ENCODE measurements at regions not wholly inside any gene's neighbourhood (a gene's known extent, or its start where the extent isn't known, plus 50 kb on each side); places are given as distances from the start of the nearest gene placed in this dataset.
"Not testable (repeated sequence)": the region's sequence is repeated elsewhere in the genome, so short reads cannot be mapped to it uniquely, and the experiment has no call there.

GRCh38 chr5:68053202-68053601, 162.4 kb upstream of the PIK3R1 start:
- Histone ChIP-seq H3K9me2 (replicated peaks; ENCODE audit: insufficient read depth, low read length) (no peaks in the 10 kb centered on the region), H3K9me3 (ENCODE audit: low read length) (0 out of 2 replicates have a peak, but pooled peaks cover 4% of the 10 kb centered on the region), H3K9ac (ENCODE audit: low read length) (no peak overlapping the region), H2AFZ (ENCODE audit: low read length) (no peak overlapping the region), H3K36me3 (ENCODE audit: insufficient read depth, low read length) (no peaks in the 10 kb centered on the region), H3K4me3 (ENCODE audit: low read length) (no peak overlapping the region), H3K4me2 (ENCODE audit: low read depth, low read length, poor library complexity, severe bottlenecking) (no peak overlapping the region), H3K79me2 (ENCODE audit: low read length) (no peaks in the 10 kb centered on the region), H4K20me1 (ENCODE audit: insufficient read depth, low read depth, low read length) (no peaks in the 10 kb centered on the region), H3K27ac (ENCODE audit: low read length) (no peak overlapping the region), H3K4me1 (ENCODE audit: low read length) (no peaks in the 10 kb centered on the region), H3K27me3 (ENCODE audit: low read length) (no peaks in the 10 kb centered on the region)
- no peak for DNase-seq

GRCh38 chr5:68049053-68049713, 166.4 kb upstream of the PIK3R1 start:
- Histone ChIP-seq H3K79me2 (ENCODE audit: low read length) (no peaks in the 10 kb centered on the region), H3K36me3 (ENCODE audit: insufficient read depth, low read length) (no peaks in the 10 kb centered on the region), H3K4me3 (ENCODE audit: low read length) (no peak overlapping the region)

GRCh38 chr5:68048516-68048915, 167.0 kb upstream of the PIK3R1 start:
- Histone ChIP-seq H3K79me2 (ENCODE audit: low read length) (no peaks in the 10 kb centered on the region), H3K9me2 (replicated peaks; ENCODE audit: insufficient read depth, low read length) (no peaks in the 10 kb centered on the region), H3K27me3 (ENCODE audit: low read length) (no peaks in the 10 kb centered on the region), H4K20me1 (ENCODE audit: insufficient read depth, low read depth, low read length) (no peaks in the 10 kb centered on the region), H3K4me1 (ENCODE audit: low read length) (no peaks in the 10 kb centered on the region), H3K36me3 (ENCODE audit: insufficient read depth, low read length) (no peaks in the 10 kb centered on the region), H2AFZ (ENCODE audit: low read length) (no peak overlapping the region), H3K27ac (ENCODE audit: low read length) (no peak overlapping the region), H3K9me3 (ENCODE audit: low read length) (0 out of 2 replicates have a peak, but pooled peaks cover 4% of the 10 kb centered on the region), H3K9ac (ENCODE audit: low read length) (no peak overlapping the region), H3K4me2 (ENCODE audit: low read depth, low read length, poor library complexity, severe bottlenecking) (no peak overlapping the region), H3K4me3 (ENCODE audit: low read length) (no peak overlapping the region)
- no peak for DNase-seq

More at GRCh38 chr5:68049053-68049713, 166.4 kb upstream of the PIK3R1 start:
- Histone ChIP-seq H3K4me1 (ENCODE audit: low read length) (no peaks in the 10 kb centered on the region), H3K9me3 (ENCODE audit: low read length) (0 out of 2 replicates have a peak, but pooled peaks cover 4% of the 10 kb centered on the region), H4K20me1 (ENCODE audit: insufficient read depth, low read depth, low read length) (no peaks in the 10 kb centered on the region), H2AFZ (ENCODE audit: low read length) (no peak overlapping the region), H3K27ac (ENCODE audit: low read length) (no peak overlapping the region), H3K9ac (ENCODE audit: low read length) (no peak overlapping the region), H3K9me2 (replicated peaks; ENCODE audit: insufficient read depth, low read length) (no peaks in the 10 kb centered on the region), H3K27me3 (ENCODE audit: low read length) (no peaks in the 10 kb centered on the region), H3K4me2 (ENCODE audit: low read depth, low read length, poor library complexity, severe bottlenecking) (no peak overlapping the region)
- no peak for DNase-seq

- not testable (repeated sequence) for DNase-seq; H4K20me1 ChIP-seq (ENCODE audit: insufficient read depth, low read depth, low read length); H3K9me3 ChIP-seq (ENCODE audit: low read length); H3K36me3 ChIP-seq (ENCODE audit: insufficient read depth, low read length); H3K79me2 ChIP-seq (ENCODE audit: low read length); H3K4me3 ChIP-seq (ENCODE audit: low read length); H3K9ac ChIP-seq (ENCODE audit: low read length); H3K27me3 ChIP-seq (ENCODE audit: low read length); H2AFZ ChIP-seq (ENCODE audit: low read length); H3K4me2 ChIP-seq (ENCODE audit: low read depth, low read length, poor library complexity, severe bottlenecking); H3K27ac ChIP-seq (ENCODE audit: low read length); H3K9me2 ChIP-seq (replicated peaks; ENCODE audit: insufficient read depth, low read length); H3K4me1 ChIP-seq (ENCODE audit: low read length)
Measured at GRCh38 chr5:68048054-68048453, 167.5 kb upstream of the PIK3R1 start.

GRCh38 chr5:68047035-68047434, 168.5 kb upstream of the PIK3R1 start:
- H3K79me2 ChIP-seq (ENCODE audit: low read length): no peaks in the 10 kb centered on the region
- H3K9ac ChIP-seq (ENCODE audit: low read length): no peak overlapping the region
- DNase-seq: no peak
- 0 out of 2 replicates have a peak, but pooled peaks cover 4% of the 10 kb centered on the region for H3K9me3 ChIP-seq (ENCODE audit: low read length)
- no peaks in the 10 kb centered on the region for H3K36me3 ChIP-seq (ENCODE audit: insufficient read depth, low read length)
- H3K9me2 ChIP-seq (replicated peaks; ENCODE audit: insufficient read depth, low read length): no peaks in the 10 kb centered on the region
- H3K27me3 ChIP-seq (ENCODE audit: low read length): no peaks in the 10 kb centered on the region
- H3K27ac ChIP-seq (ENCODE audit: low read length): no peak overlapping the region
- no peak overlapping the region for H3K4me2 ChIP-seq (ENCODE audit: low read depth, low read length, poor library complexity, severe bottlenecking)
- no peak overlapping the region for H2AFZ ChIP-seq (ENCODE audit: low read length)
- no peak overlapping the region for H3K4me3 ChIP-seq (ENCODE audit: low read length)
- no peaks in the 10 kb centered on the region for H3K4me1 ChIP-seq (ENCODE audit: low read length)
- no peaks in the 10 kb centered on the region for H4K20me1 ChIP-seq (ENCODE audit: insufficient read depth, low read depth, low read length)

GRCh38 chr5:68046445-68046844, 169.1 kb upstream of the PIK3R1 start:
- no peak for DNase-seq
- no peaks in the 10 kb centered on the region for H4K20me1 ChIP-seq (ENCODE audit: insufficient read depth, low read depth, low read length)
- H3K36me3 ChIP-seq (ENCODE audit: insufficient read depth, low read length): no peaks in the 10 kb centered on the region
- no peak overlapping the region for H3K4me3 ChIP-seq (ENCODE audit: low read length)
- H3K9me2 ChIP-seq (replicated peaks; ENCODE audit: insufficient read depth, low read length): no peaks in the 10 kb centered on the region
- H3K4me2 ChIP-seq (ENCODE audit: low read depth, low read length, poor library complexity, severe bottlenecking): no peak overlapping the region
- H2AFZ ChIP-seq (ENCODE audit: low read length): no peak overlapping the region
- H3K27me3 ChIP-seq (ENCODE audit: low read length): no peaks in the 10 kb centered on the region
- H3K9ac ChIP-seq (ENCODE audit: low read length): no peak overlapping the region
- no peaks in the 10 kb centered on the region for H3K4me1 ChIP-seq (ENCODE audit: low read length)
- H3K79me2 ChIP-seq (ENCODE audit: low read length): no peaks in the 10 kb centered on the region
- no peak overlapping the region for H3K27ac ChIP-seq (ENCODE audit: low read length)
- H3K9me3 ChIP-seq (ENCODE audit: low read length): 0 out of 2 replicates have a peak, but pooled peaks cover 4% of the 10 kb centered on the region

- Histone ChIP-seq H3K4me1 (ENCODE audit: low read length) (no peaks in the 10 kb centered on the region), H3K79me2 (ENCODE audit: low read length) (no peaks in the 10 kb centered on the region), H3K36me3 (ENCODE audit: insufficient read depth, low read length) (no peaks in the 10 kb centered on the region), H3K9ac (ENCODE audit: low read length) (no peak overlapping the region), H3K9me3 (ENCODE audit: low read length) (no peaks in the 10 kb centered on the region), H3K27me3 (ENCODE audit: low read length) (no peaks in the 10 kb centered on the region), H2AFZ (ENCODE audit: low read length) (no peak overlapping the region), H3K9me2 (replicated peaks; ENCODE audit: insufficient read depth, low read length) (no peaks in the 10 kb centered on the region), H3K4me2 (ENCODE audit: low read depth, low read length, poor library complexity, severe bottlenecking) (no peak overlapping the region), H4K20me1 (ENCODE audit: insufficient read depth, low read depth, low read length) (no peaks in the 10 kb centered on the region), H3K4me3 (ENCODE audit: low read length) (no peak overlapping the region), H3K27ac (ENCODE audit: low read length) (no peak overlapping the region)
- no peak for DNase-seq
Measured at GRCh38 chr5:68041293-68041692, 174.3 kb upstream of the PIK3R1 start.

- Histone ChIP-seq H3K36me3 (ENCODE audit: insufficient read depth, low read length) (no peaks in the 10 kb centered on the region), H3K4me2 (ENCODE audit: low read depth, low read length, poor library complexity, severe bottlenecking) (no peak overlapping the region), H3K27me3 (ENCODE audit: low read length) (no peaks in the 10 kb centered on the region), H3K27ac (ENCODE audit: low read length) (no peak overlapping the region), H4K20me1 (ENCODE audit: insufficient read depth, low read depth, low read length) (no peaks in the 10 kb centered on the region), H3K4me1 (ENCODE audit: low read length) (no peaks in the 10 kb centered on the region), H3K79me2 (ENCODE audit: low read length) (no peaks in the 10 kb centered on the region), H3K9me3 (ENCODE audit: low read length) (no peaks in the 10 kb centered on the region), H3K4me3 (ENCODE audit: low read length) (no peak overlapping the region), H2AFZ (ENCODE audit: low read length) (no peak overlapping the region), H3K9ac (ENCODE audit: low read length) (no peak overlapping the region), H3K9me2 (replicated peaks; ENCODE audit: insufficient read depth, low read length) (no peaks in the 10 kb centered on the region)
- no peak for DNase-seq
Measured at GRCh38 chr5:68037546-68037945, 178.0 kb upstream of the PIK3R1 start.
